CD4-positive, alpha-beta memory T cell (primary cell): ENCODE measurements at regions not wholly inside any gene's neighbourhood (a gene's known extent, or its start where the extent isn't known, plus 50 kb on each side); places are given as distances from the start of the nearest gene placed in this dataset.

Experiments
- CTCF ChIA-PET: fragments of 350-600 bp; sonication (Branson Sonifier 250); formaldehyde crosslinking; loops from one replicate; lab custom pipeline; 2021; ENCODE audit warnings: inconsistent platforms; ENCODE audit not compliant: partially characterized antibody; lab: Charles Lee
- POLR2A ChIA-PET: fragments of 350-600 bp; sonication (Branson Sonifier 250); formaldehyde crosslinking; loops from one replicate; lab custom pipeline; 2021; ENCODE audit not compliant: partially characterized antibody; lab: Charles Lee
- DNase-seq, 5 donors: peaks; one replicate each; pipeline versions ENCODE4 v3.0.0 to v3.0.0-alpha.2; 2020 to 2022; ENCODE audit warnings: mixed read lengths in 1 of 5
- H3K27ac ChIP-seq: one replicate; pipeline ENCODE4 v1.7.0; 2013; ENCODE audit warnings: low read depth, low read length
- H3K27me3 ChIP-seq: 2 replicates; pipeline ENCODE4 v1.7.0; 2013; ENCODE audit warnings: mild to moderate bottlenecking, low read length, moderate library complexity; ENCODE audit not compliant: insufficient read depth
- H3K36me3 ChIP-seq: 2 replicates; pipeline ENCODE4 v1.7.0; 2013; ENCODE audit warnings: mild to moderate bottlenecking, low read length, moderate library complexity; ENCODE audit not compliant: insufficient read depth
- H3K4me1 ChIP-seq: 2 replicates; pipeline ENCODE4 v1.7.0; 2013; ENCODE audit warnings: mild to moderate bottlenecking, low read length, moderate library complexity; ENCODE audit not compliant: insufficient read depth
- H3K4me3 ChIP-seq, 2 donors: one replicate each; pipeline ENCODE4 v1.7.0; 2013; ENCODE audit warnings: low read length in 2 of 2, mild to moderate bottlenecking in 1 of 2
- H3K9me3 ChIP-seq, 2 donors: one replicate each; pipeline ENCODE4 v1.7.0; 2013; ENCODE audit warnings: low read length in 2 of 2, control low read depth in 1 of 2; ENCODE audit not compliant: control insufficient read depth in 1 of 2
- H3K27ac Mint-ChIP-seq, 7 donors: one replicate each; pipeline ENCODE4 v1.8.0; 2020 to 2021; ENCODE audit warnings: mixed read lengths in 7 of 7, mild to moderate bottlenecking in 6 of 7, inconsistent platforms in 3 of 7, moderate library complexity in 3 of 7
- H3K27me3 Mint-ChIP-seq, 2 donors: one replicate each; pipeline ENCODE4 v1.8.0; 2020 to 2021; ENCODE audit warnings: mixed read lengths in 2 of 2
- H3K36me3 Mint-ChIP-seq, 2 donors: one replicate each; pipeline ENCODE4 v1.8.0; 2020 to 2021; ENCODE audit warnings: mixed read lengths in 2 of 2, inconsistent platforms in 1 of 2, mild to moderate bottlenecking in 1 of 2
- H3K4me1 Mint-ChIP-seq, 4 donors: one replicate each; pipeline ENCODE4 v1.8.0; 2020 to 2021; ENCODE audit warnings: mixed read lengths in 4 of 4, mild to moderate bottlenecking in 1 of 4
- H3K4me3 Mint-ChIP-seq, 8 donors: one replicate each; pipeline ENCODE4 v1.8.0; 2020 to 2021; ENCODE audit warnings: mixed read lengths in 8 of 8, mild to moderate bottlenecking in 7 of 8, moderate library complexity in 6 of 8, inconsistent platforms in 3 of 8
- H3K9me3 Mint-ChIP-seq, 8 donors: one replicate each; pipeline ENCODE4 v1.8.0; 2020 to 2021; ENCODE audit warnings: mixed read lengths in 8 of 8, mild to moderate bottlenecking in 5 of 8, inconsistent platforms in 3 of 8, moderate library complexity in 1 of 8
- intact Hi-C: fragments of 100-400 bp; cut with micrococcal nuclease; formaldehyde crosslinking; loops from one replicate; pipeline ENCODE4 v1.15.1; 2023

DNA sequence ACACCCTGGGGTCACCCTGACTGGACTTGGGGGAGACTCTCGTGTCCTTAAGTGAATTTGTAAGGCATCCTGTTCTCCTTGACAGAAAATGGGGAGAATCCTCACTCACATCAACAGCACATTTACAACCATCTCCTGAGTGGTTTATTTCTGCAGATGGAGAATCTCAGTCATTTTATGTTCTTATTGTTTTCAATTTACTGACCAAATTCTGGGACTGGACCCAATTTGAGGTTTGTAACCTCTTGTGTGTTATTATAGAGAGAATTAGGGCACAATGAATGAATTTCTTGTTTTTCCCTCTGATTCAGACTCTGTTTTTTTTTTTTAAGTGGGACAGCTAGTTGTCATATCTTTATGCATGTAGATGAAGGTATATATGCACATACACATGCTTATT lies 104.9 kb downstream of the ADAMTS15 start:
- no peaks in the 10 kb centered on the region for H3K9me3 ChIP-seq
- POLR2A ChIA-PET, result no interaction called here
- Mint-ChIP-seq H3K4me3 (no peak overlapping the region), H3K9me3 (peaks cover 0 to 1% (median 0%) of the 10 kb centered on the region in 8 donors), H3K4me1 (no peaks in the 10 kb centered on the region), H3K27me3 (peaks cover 3 to 14% of the 10 kb centered on the region in 2 donors), H3K27ac (no peak overlapping the region), H3K36me3 (no peaks in the 10 kb centered on the region)
- H3K4me3 ChIP-seq, result no peak overlapping the region
- no peak for DNase-seq
- no peaks in the 10 kb centered on the region for H3K27me3 ChIP-seq
- intact Hi-C loops, result no loop called here
- CTCF ChIA-PET, result no interaction called here
- H3K36me3 ChIP-seq, result no peaks in the 10 kb centered on the region
- H3K27ac ChIP-seq, result no peak overlapping the region
- no peaks in the 10 kb centered on the region for H3K4me1 ChIP-seq

DNA sequence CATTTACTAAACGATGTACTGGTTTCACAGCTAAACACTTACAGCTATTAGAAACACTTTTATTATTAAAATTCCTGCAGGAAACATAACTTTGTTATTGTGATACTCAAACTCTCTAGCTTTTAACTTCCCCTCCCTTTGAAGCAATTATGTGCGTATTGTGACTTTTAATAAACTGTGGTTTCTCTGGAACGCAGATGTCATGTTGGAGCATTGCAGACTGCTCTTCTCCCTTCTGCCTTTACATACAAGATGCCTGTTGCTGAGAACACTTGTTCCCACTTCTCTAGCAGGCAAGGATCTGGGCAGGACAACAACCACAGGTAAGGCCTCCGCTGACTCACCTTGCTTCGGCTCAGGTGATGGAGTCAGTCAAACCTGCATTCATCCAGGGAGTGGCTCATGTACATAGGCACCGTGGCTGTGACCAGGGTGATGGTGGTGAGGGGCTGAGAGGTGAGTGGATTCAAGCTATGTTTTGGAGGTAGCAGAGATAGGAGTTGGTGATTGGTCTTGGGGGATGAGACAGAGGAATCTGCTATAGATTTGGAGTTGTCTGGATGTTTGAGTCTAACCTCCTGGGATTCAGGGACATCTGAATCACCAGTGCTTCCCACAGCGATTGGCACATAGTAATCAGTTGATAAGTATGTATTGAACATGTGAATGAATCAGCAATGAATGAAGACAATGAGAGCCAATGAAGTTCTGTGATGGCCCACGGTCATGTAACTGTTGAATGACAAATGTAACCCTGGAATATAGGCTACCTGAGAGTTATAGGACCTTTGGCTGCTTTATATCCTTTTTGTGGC lies 106.0 kb downstream of the ADAMTS15 start:
- Mint-ChIP-seq H3K27ac (no peak overlapping the region), H3K27me3 (peaks cover 6 to 14% of the 10 kb centered on the region in 2 donors), H3K4me3 (no peak overlapping the region), H3K36me3 (no peaks in the 10 kb centered on the region), H3K4me1 (no peaks in the 10 kb centered on the region), H3K9me3 (peaks cover 0 to 5% (median 0%) of the 10 kb centered on the region in 8 donors)
- DNase-seq, result no peak
- Histone ChIP-seq H3K27me3 (no peaks in the 10 kb centered on the region), H3K4me1 (no peaks in the 10 kb centered on the region), H3K4me3 (no peak overlapping the region), H3K9me3 (no peaks in the 10 kb centered on the region), H3K36me3 (no peaks in the 10 kb centered on the region), H3K27ac (no peak overlapping the region)
- CTCF ChIA-PET, result no interaction called here
- intact Hi-C loops, result no loop called here
- POLR2A ChIA-PET, result no interaction called here

- ChIA-PET CTCF (no interaction called here), POLR2A (no interaction called here)
- Mint-ChIP-seq H3K36me3 (no peaks in the 10 kb centered on the region), H3K27ac (no peak overlapping the region), H3K4me3 (no peak overlapping the region), H3K9me3 (peaks cover 0 to 5% (median 0%) of the 10 kb centered on the region in 8 donors), H3K27me3 (peaks cover 6 to 14% of the 10 kb centered on the region in 2 donors), H3K4me1 (no peaks in the 10 kb centered on the region)
- Histone ChIP-seq H3K9me3 (no peaks in the 10 kb centered on the region), H3K4me1 (no peaks in the 10 kb centered on the region), H3K36me3 (no peaks in the 10 kb centered on the region), H3K27ac (no peak overlapping the region), H3K4me3 (no peak overlapping the region), H3K27me3 (no peaks in the 10 kb centered on the region)
- intact Hi-C loops, result no loop called here
- no peak for DNase-seq
Measured at GRCh38 chr11:130555251-130555841, 106.9 kb downstream of the ADAMTS15 start.

DNA sequence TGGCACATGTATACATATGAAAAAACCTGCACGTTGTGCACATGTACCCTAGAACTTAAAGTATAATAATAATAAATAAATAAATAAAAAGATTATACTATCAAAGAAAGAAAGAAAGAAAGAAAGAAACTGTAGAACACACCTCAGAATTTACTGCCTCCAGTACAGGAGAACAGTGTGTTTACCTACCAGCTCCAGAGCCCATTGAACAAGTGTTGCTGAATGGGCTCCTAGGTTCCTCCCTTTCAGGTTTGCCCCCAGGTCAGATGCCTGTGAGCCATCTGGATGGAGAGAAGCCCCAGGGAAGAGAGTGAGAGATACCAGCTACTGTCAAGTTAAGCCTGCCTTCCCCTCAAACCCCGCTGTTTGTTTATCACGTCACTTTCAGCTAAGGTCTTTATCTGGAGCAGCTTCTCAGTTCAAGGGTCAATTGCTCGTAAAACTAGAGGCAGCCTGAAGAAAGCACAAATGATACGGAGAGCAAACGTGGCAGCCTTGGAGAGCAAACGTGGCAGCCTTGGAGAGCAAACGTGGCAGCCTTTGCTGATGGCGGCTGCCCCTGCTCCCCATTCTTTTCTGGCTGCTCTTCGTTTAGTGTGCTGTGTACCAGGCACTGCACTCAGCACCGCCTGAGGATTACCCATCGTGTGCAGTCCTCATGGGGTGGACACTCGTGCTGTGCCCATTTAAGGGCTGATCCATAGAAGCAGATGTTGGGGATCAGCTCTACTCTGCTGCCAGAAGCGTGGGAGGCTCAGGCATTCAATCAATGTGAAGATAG lies 111.7 kb downstream of the ADAMTS15 start:
- Histone ChIP-seq H3K9me3 (no peaks in the 10 kb centered on the region), H3K4me3 (no peak overlapping the region), H3K27ac (no peak overlapping the region), H3K4me1 (no peaks in the 10 kb centered on the region), H3K27me3 (no peaks in the 10 kb centered on the region), H3K36me3 (no peaks in the 10 kb centered on the region)
- H3K4me3 Mint-ChIP-seq, result no peak overlapping the region
- H3K4me1 Mint-ChIP-seq, result no peaks in the 10 kb centered on the region
- ChIA-PET CTCF (no interaction called here), POLR2A (no interaction called here)
- peaks cover 0 to 5% (median under 1%) of the 10 kb centered on the region in 8 donors for H3K9me3 Mint-ChIP-seq
- peaks cover 4 to 6% of the 10 kb centered on the region in 2 donors for H3K27me3 Mint-ChIP-seq
- intact Hi-C loops, result no loop called here
- no peak for DNase-seq
- H3K36me3 Mint-ChIP-seq, result no peaks in the 10 kb centered on the region
- no peak overlapping the region for H3K27ac Mint-ChIP-seq

DNA sequence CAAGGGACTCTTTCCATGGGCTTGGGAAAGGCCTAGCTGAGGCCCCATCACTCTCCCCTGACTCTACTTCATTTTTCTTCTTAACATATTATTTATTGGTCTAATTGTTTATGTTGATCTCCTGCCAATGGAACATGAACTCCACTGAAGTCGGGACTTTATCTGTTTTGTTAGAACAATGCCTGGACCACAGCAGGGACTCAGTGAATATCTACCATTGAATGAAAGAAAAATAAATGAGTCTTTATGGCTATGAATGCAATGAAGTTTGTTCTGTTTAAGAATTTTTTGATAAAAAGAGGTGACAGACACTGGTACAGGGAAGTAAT lies 112.3 kb downstream of the ADAMTS15 start:
- intact Hi-C loops, result no loop called here
- Mint-ChIP-seq H3K36me3 (no peaks in the 10 kb centered on the region), H3K4me3 (no peak overlapping the region), H3K27me3 (peaks cover 4% of the 10 kb centered on the region in 2 donors), H3K27ac (no peak overlapping the region), H3K9me3 (peaks cover 0 to 5% (median under 1%) of the 10 kb centered on the region in 8 donors), H3K4me1 (no peaks in the 10 kb centered on the region)
- Histone ChIP-seq H3K9me3 (no peaks in the 10 kb centered on the region), H3K4me3 (no peak overlapping the region), H3K27me3 (no peaks in the 10 kb centered on the region), H3K27ac (no peak overlapping the region), H3K36me3 (no peaks in the 10 kb centered on the region), H3K4me1 (no peaks in the 10 kb centered on the region)
- ChIA-PET CTCF (no interaction called here), POLR2A (no interaction called here)
- DNase-seq, result no peak

DNA sequence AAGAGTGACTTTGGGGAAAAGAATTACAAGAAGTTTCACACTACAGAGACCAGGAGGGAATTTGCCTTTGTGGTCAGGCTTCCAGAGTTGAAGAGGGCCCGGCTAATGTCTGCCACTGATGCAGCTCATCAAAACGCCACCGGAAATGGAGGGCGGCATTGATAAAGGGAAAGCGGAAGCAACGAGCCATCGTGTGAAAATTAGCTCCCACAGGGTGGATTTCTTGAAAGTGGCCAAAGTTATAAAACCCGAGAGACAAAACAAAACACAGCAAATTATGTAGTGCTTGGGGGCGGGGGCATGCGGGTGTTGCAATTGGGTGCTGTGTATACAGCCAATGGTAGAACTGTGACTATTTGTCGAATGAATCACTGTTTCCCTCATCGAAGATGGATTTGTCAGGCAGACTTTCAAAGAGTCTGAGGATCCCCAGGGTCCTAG lies 113.0 kb downstream of the ADAMTS15 start:
- Histone ChIP-seq H3K27ac (no peak overlapping the region), H3K9me3 (no peaks in the 10 kb centered on the region), H3K36me3 (no peaks in the 10 kb centered on the region), H3K27me3 (no peaks in the 10 kb centered on the region), H3K4me3 (no peak overlapping the region), H3K4me1 (no peaks in the 10 kb centered on the region)
- no peaks in the 10 kb centered on the region for H3K36me3 Mint-ChIP-seq
- H3K4me3 Mint-ChIP-seq, result no peak overlapping the region
- DNase-seq, result no peak
- H3K27me3 Mint-ChIP-seq, result peaks cover 2 to 3% of the 10 kb centered on the region in 2 donors
- ChIA-PET CTCF (no interaction called here), POLR2A (no interaction called here)
- intact Hi-C loops, result no loop called here
- H3K9me3 Mint-ChIP-seq, result peaks cover 0 to 5% (median under 1%) of the 10 kb centered on the region in 8 donors
- no peak overlapping the region for H3K27ac Mint-ChIP-seq
- H3K4me1 Mint-ChIP-seq, result no peaks in the 10 kb centered on the region

GRCh38 chr11:130562549-130562948 lies 114.1 kb downstream of the ADAMTS15 start:
- Histone ChIP-seq H3K36me3 (no peaks in the 10 kb centered on the region), H3K4me1 (no peaks in the 10 kb centered on the region), H3K27me3 (no peaks in the 10 kb centered on the region), H3K27ac (no peak overlapping the region), H3K4me3 (no peak overlapping the region), H3K9me3 (no peaks in the 10 kb centered on the region)
- Mint-ChIP-seq H3K27ac (no peak overlapping the region), H3K4me1 (no peaks in the 10 kb centered on the region), H3K9me3 (peaks cover 0 to 5% (median under 1%) of the 10 kb centered on the region in 8 donors), H3K27me3 (peaks cover 2 to 3% of the 10 kb centered on the region in 2 donors), H3K36me3 (no peaks in the 10 kb centered on the region), H3K4me3 (no peak overlapping the region)
- ChIA-PET POLR2A (no interaction called here), CTCF (no interaction called here)
- no peak for DNase-seq
- intact Hi-C loops, result no loop called here
